Endothelial cell of umbilical vein (primary cell): ENCODE measurements at regions not wholly inside any gene's neighbourhood (a gene's known extent, or its start where the extent isn't known, plus 50 kb on each side); places are given as distances from the start of the nearest gene placed in this dataset.

Source experiments
- BruUV-seq: library from RNA; stranded (reverse); fragments of 400-500 nt; replicated peaks from 2 replicates; lab custom pipeline; 2021; lab: Mats Ljungman, UMichigan
- CTCF ChIA-PET: fragments of 300-600, 350-600 bp; sonication (Branson Sonifier 250); formaldehyde crosslinking; loops from one replicate; lab custom pipeline; 2021; ENCODE audit warnings: antibody characterized with exemption, inconsistent platforms; lab: Charles Lee
- POLR2A ChIA-PET: fragments of 300-600, 350-600 bp; sonication (Branson Sonifier 250); formaldehyde crosslinking; loops from one replicate; lab custom pipeline; 2021; ENCODE audit warnings: antibody characterized with exemption, inconsistent platforms; lab: Charles Lee
- DNase-seq: peaks from one replicate; pipeline ENCODE4 v3.0.0-alpha.2; 2011; ENCODE audit warnings: low read depth, low spot score
- FAIRE-seq: peaks from 2 replicates; lab custom pipeline; 2011; peaks lifted over from hg19 to GRCh38; lab: Jason Lieb, UNC
- H2AFZ ChIP-seq: 2 replicates; pipeline ENCODE4 v1.6.0; 2012; ENCODE audit warnings: low read depth, low read length, control low read depth, inconsistent platforms
- H3K27ac ChIP-seq: 2 replicates; pipeline ENCODE4 v1.5.1; 2011; ENCODE audit warnings: low read depth, mild to moderate bottlenecking, control low read depth, low read length, moderate library complexity; ENCODE audit not compliant: insufficient read depth
- H3K27me3 ChIP-seq, 2 experiments: 2 replicates each; pipeline versions ENCODE4 v1.6.0 to v1.6.1; 2011; ENCODE audit warnings: low read length in 2 of 2, mixed read lengths in 1 of 2; ENCODE audit not compliant: control insufficient read depth in 2 of 2, insufficient read depth in 2 of 2
- H3K36me3 ChIP-seq, 2 experiments: 2 replicates in 1 of 2; 3 replicates in 1 of 2; pipeline ENCODE4 v1.5.1; 2011; ENCODE audit warnings: low read length in 2 of 2, mild to moderate bottlenecking in 1 of 2, moderate library complexity in 1 of 2; ENCODE audit not compliant: control insufficient read depth in 2 of 2, insufficient read depth in 2 of 2; ENCODE audit errors: extremely low read depth in 1 of 2
- H3K4me1 ChIP-seq: 3 replicates; pipeline ENCODE4 v1.5.1; 2011; ENCODE audit warnings: mild to moderate bottlenecking, low read length; ENCODE audit not compliant: control insufficient read depth, insufficient read depth; ENCODE audit errors: extremely low read depth
- H3K4me2 ChIP-seq: 2 replicates; pipeline ENCODE4 v1.6.1; 2011; ENCODE audit warnings: low read length, control low read depth, mixed read lengths; ENCODE audit not compliant: insufficient read depth
- H3K4me3 ChIP-seq, 3 experiments: fragments of 200-600 bp in 1 of 3; sonication (generic), shearing (Covaris generic) in 1 of 3; replicated peaks in 1 of 3; 2 replicates each; pipeline ENCODE4 v1.5.1; 2011 to 2016; ENCODE audit warnings: control low read depth in 3 of 3, low read length in 3 of 3, mild to moderate bottlenecking in 2 of 3, inconsistent platforms in 1 of 3, low read depth in 1 of 3, moderate library complexity in 1 of 3; ENCODE audit not compliant: insufficient read depth in 1 of 3
- H3K79me2 ChIP-seq: 2 replicates; pipeline ENCODE4 v1.6.0; 2012; ENCODE audit warnings: low read length, inconsistent platforms; ENCODE audit not compliant: control insufficient read depth, insufficient read depth
- H3K9ac ChIP-seq: replicated peaks from 2 replicates; pipeline ENCODE3; 2011; ENCODE audit warnings: low read length, control low read depth; ENCODE audit not compliant: insufficient read depth; ENCODE audit errors: extremely low read depth
- H3K9me1 ChIP-seq: replicated peaks from 3 replicates; pipeline ENCODE4 v1.6.0; 2011; ENCODE audit warnings: mild to moderate bottlenecking, low read length; ENCODE audit not compliant: control insufficient read depth, insufficient read depth; ENCODE audit errors: extremely low read depth
- H3K9me3 ChIP-seq: replicated peaks from 2 replicates; pipeline ENCODE4 v1.5.1; 2012; ENCODE audit warnings: low read length, inconsistent platforms; ENCODE audit not compliant: control insufficient read depth, insufficient read depth
- H4K20me1 ChIP-seq: replicated peaks from 2 replicates; pipeline ENCODE3; 2011; ENCODE audit warnings: mild to moderate bottlenecking, low read length; ENCODE audit not compliant: control insufficient read depth, insufficient read depth; ENCODE audit errors: extremely low read depth
- EZH2 ChIP-seq: IDR thresholded peaks from 2 replicates; pipeline ENCODE4 v1.6.1; 2012; ENCODE audit warnings: borderline replicate concordance, low read depth, mild to moderate bottlenecking, moderate library complexity, low read length, inconsistent platforms; ENCODE audit not compliant: severe bottlenecking
- FOS ChIP-seq: IDR thresholded peaks from 2 replicates; pipeline ENCODE4 v1.6.1; 2011; ENCODE audit warnings: mild to moderate bottlenecking, low read length, moderate library complexity, borderline replicate concordance; ENCODE audit not compliant: insufficient read depth
- GATA2 ChIP-seq: IDR thresholded peaks from 2 replicates; pipeline ENCODE4 v1.7.0; 2011; ENCODE audit warnings: low read depth, mild to moderate bottlenecking, moderate library complexity, mixed read lengths, low read length; ENCODE audit not compliant: insufficient read length, insufficient read depth
- JUN ChIP-seq: IDR thresholded peaks from 2 replicates; pipeline ENCODE4 v1.6.1; 2011; ENCODE audit warnings: borderline replicate concordance, low read depth; ENCODE audit not compliant: insufficient read length, insufficient read depth
- MAX ChIP-seq: IDR thresholded peaks from 2 replicates; pipeline ENCODE4 v1.6.1; 2011; ENCODE audit not compliant: insufficient read depth, insufficient read length
- MYC ChIP-seq: IDR thresholded peaks from one replicate; pipeline ENCODE4 v1.6.1; 2011; ENCODE audit warnings: mild to moderate bottlenecking, low read depth, low read length
- POLR2A ChIP-seq: IDR thresholded peaks from 2 replicates; pipeline ENCODE4 v1.6.1; 2012; ENCODE audit warnings: low read depth, mild to moderate bottlenecking, control low read depth, low read length
- POLR2AphosphoS5 ChIP-seq: IDR thresholded peaks from 2 replicates; pipeline ENCODE4 v1.6.1; 2012; ENCODE audit warnings: low read depth, mild to moderate bottlenecking, control low read depth, low read length, moderate library complexity; ENCODE audit not compliant: insufficient read depth
- dilution Hi-C: fragments of 300-500 bp; cut with MboI; formaldehyde crosslinking; loops from one replicate; pipeline ENCODE4 v1.15.0; 2019; ENCODE audit warnings: low sequenced_read_pairs; ENCODE audit not compliant: extremely low pct_ligation_motif_present
- intact Hi-C: fragments of 100-400 bp; cut with micrococcal nuclease; formaldehyde crosslinking; loops from one replicate; pipeline ENCODE4 v1.10.0; 2022
- TF ChIP-seq, protein P1 (sequence below), 2 donors: IDR thresholded peaks; 1 replicate in 1 of 2; 2 replicates in 1 of 2; pipeline ENCODE4 v1.5.1; 2011; ENCODE audit warnings: low read length in 2 of 2, mild to moderate bottlenecking in 2 of 2, moderate library complexity in 2 of 2, control low read depth in 1 of 2, inconsistent platforms in 1 of 2, low read depth in 1 of 2; ENCODE audit not compliant: insufficient read depth in 1 of 2; ENCODE audit errors: extremely low read depth in 1 of 2

DNA sequence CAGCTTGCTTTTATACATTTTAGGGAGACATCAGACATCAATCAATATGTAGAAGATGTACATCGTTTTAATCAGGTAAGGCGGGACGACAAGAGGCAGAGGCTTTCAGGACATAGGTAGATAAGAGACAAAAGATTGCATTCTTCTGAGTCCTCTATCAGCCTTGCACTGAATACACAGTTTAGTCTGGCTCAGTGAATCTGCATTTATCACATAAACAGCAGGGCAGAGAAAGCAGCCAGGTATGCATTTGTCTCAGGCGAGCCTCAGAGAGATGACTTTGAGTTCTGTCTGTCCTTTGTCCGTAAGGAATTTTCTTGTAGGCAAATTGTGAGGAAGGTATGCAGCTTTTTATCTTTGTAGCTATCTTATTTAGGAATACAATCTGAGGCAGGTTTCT is 202.8 kb upstream of the TAS2R1 start:
- no peaks in the 10 kb centered on the region for H3K9me3 ChIP-seq
- BruUV-seq: no TSS peak
- CTCF ChIA-PET: no interaction called here

More for the DNA sequence above, 202.8 kb upstream of the TAS2R1 start:
- Histone ChIP-seq H3K4me2 (no peak overlapping the region), H3K79me2 (no peaks in the 10 kb centered on the region), H3K27ac (no peak overlapping the region), H3K9ac (no peak overlapping the region), H4K20me1 (no peaks in the 10 kb centered on the region), H3K4me1 (no peaks in the 10 kb centered on the region), H3K36me3 (no peaks in the 10 kb centered on the region), H2AFZ (no peak overlapping the region), H3K27me3 (no peaks in the 10 kb centered on the region), H3K4me3 (no peak overlapping the region), H3K9me1 (no peaks in the 10 kb centered on the region)
- POLR2A ChIA-PET: no interaction called here
- TF ChIP-seq GATA2 (no peak), POLR2AphosphoS5 (no peak), FOS (no peak), MYC (no peak), MAX (no peak), POLR2A (no peak), JUN (no peak), EZH2 (no peak)
- TF ChIP-seq, protein P1, sequence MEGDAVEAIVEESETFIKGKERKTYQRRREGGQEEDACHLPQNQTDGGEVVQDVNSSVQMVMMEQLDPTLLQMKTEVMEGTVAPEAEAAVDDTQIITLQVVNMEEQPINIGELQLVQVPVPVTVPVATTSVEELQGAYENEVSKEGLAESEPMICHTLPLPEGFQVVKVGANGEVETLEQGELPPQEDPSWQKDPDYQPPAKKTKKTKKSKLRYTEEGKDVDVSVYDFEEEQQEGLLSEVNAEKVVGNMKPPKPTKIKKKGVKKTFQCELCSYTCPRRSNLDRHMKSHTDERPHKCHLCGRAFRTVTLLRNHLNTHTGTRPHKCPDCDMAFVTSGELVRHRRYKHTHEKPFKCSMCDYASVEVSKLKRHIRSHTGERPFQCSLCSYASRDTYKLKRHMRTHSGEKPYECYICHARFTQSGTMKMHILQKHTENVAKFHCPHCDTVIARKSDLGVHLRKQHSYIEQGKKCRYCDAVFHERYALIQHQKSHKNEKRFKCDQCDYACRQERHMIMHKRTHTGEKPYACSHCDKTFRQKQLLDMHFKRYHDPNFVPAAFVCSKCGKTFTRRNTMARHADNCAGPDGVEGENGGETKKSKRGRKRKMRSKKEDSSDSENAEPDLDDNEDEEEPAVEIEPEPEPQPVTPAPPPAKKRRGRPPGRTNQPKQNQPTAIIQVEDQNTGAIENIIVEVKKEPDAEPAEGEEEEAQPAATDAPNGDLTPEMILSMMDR (IDR thresholded peaks at IDR 0.05; ENCODE audit: extremely low read depth in 1 of 2, insufficient read depth in 1 of 2, low read depth in 1 of 2, low read length in 2 of 2): no peak
- no peak for DNase-seq
- dilution Hi-C loops (no loop called here), intact Hi-C loops (no loop called here)
- no peak for FAIRE-seq
